ENCODE measurements at regions not wholly inside any gene's neighbourhood (a gene's known extent, or its start where the extent isn't known, plus 50 kb on each side); places are given as distances from the start of the nearest gene placed in this dataset.
A peak's percentile ranks its signal among the peaks of the same experiment; 100 is the strongest.

DNA sequence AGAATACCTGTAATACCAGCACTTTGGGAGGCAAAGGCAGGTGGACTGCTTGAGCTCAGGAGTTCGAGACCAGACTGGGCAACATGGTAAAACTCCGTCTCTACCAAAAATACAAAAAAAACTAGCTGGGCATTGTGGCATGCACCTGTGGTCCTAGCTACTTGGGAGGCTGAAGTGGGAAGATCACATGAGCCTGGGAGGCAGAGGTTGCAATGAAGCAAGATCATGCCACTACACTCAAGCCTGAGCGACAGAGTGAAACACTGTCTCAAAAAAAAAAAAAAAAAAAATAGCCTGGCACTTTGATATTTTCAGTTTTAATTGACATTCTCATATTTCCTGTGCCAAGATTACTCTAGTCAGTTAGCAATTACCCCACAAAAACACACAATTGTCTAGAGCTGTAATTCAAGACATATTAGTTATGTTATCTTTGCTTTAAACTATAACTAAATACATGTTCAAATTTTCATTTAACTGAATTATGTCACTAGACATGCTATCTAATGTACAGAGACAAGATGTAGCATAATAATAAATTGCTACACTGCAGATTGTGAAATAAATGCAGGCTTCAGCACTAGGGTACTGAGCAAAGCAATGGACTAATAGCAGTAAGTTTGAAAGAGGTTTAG is 378.2 kb upstream of the GRAMD2B start:
- DNase-seq (ENCODE audit: extremely low read depth, low read depth), result no peak
- TF ChIP-seq, protein P1, sequence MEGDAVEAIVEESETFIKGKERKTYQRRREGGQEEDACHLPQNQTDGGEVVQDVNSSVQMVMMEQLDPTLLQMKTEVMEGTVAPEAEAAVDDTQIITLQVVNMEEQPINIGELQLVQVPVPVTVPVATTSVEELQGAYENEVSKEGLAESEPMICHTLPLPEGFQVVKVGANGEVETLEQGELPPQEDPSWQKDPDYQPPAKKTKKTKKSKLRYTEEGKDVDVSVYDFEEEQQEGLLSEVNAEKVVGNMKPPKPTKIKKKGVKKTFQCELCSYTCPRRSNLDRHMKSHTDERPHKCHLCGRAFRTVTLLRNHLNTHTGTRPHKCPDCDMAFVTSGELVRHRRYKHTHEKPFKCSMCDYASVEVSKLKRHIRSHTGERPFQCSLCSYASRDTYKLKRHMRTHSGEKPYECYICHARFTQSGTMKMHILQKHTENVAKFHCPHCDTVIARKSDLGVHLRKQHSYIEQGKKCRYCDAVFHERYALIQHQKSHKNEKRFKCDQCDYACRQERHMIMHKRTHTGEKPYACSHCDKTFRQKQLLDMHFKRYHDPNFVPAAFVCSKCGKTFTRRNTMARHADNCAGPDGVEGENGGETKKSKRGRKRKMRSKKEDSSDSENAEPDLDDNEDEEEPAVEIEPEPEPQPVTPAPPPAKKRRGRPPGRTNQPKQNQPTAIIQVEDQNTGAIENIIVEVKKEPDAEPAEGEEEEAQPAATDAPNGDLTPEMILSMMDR (IDR thresholded peaks at IDR 0.05; ENCODE audit: low read depth, low read length, missing control alignments), result no peak
- H3K4me3 ChIP-seq (replicated peaks; ENCODE audit: low read depth, low read length), result no peak overlapping the region

DNA sequence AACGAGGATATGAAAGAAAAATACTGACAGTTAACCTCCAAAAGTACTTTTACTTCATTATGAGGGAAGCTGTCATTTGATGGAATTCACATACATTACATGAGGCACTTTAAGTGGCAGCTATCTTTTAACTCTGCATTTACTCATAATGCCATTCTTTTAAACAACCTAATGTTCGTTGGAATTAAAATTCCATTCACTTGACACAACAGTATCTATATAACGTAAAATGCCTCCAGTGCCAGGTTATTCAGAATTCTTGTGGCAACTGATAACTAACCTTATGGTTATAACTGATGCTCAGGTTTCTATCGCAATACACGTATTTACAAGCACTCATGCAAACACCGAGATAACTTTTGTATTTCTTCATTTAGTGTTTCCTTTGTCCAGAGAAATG is 376.9 kb upstream of the GRAMD2B start:
- no peak overlapping the region for H3K4me3 ChIP-seq (replicated peaks; ENCODE audit: low read depth, low read length)
- TF ChIP-seq, protein P1 (IDR thresholded peaks at IDR 0.05; ENCODE audit: low read depth, low read length, missing control alignments), result no peak
- DNase-seq (ENCODE audit: extremely low read depth, low read depth), result no peak

GRCh38 chr5:126046846-126047571 is 376.2 kb upstream of the GRAMD2B start:
- TF ChIP-seq, protein P1 (IDR thresholded peaks at IDR 0.05; ENCODE audit: low read depth, low read length, missing control alignments), result no peak
- peak; percentile 59 for DNase-seq (ENCODE audit: extremely low read depth, low read depth)
- no peak overlapping the region for H3K4me3 ChIP-seq (replicated peaks; ENCODE audit: low read depth, low read length)

GRCh38 chr5:126052120-126052519 is 371.1 kb upstream of the GRAMD2B start:
- TF ChIP-seq, protein P1 (IDR thresholded peaks at IDR 0.05; ENCODE audit: low read depth, low read length, missing control alignments), result no peak
- H3K4me3 ChIP-seq (replicated peaks; ENCODE audit: low read depth, low read length), result no peak overlapping the region
- no peak for DNase-seq (ENCODE audit: extremely low read depth, low read depth)

DNA sequence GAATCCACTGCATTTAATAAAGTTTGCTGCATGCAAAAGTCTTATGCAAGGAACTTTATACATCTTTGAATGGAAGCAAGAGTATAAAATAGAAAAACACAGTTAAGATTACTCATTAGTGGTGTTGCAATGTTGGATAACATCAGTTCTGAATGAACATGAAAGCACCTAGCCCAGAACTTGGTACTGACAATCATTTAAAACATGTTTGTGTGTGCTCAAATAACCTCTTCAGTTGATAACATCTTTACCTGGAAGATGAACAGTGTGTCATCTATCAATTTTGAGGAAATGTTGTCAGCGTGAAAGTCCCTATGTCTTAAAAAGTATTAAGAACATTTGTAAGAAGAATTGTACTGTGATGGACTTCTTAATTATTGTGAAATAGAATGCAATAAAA is 370.4 kb upstream of the GRAMD2B start:
- no peak overlapping the region for H3K4me3 ChIP-seq (replicated peaks; ENCODE audit: low read depth, low read length)
- DNase-seq (ENCODE audit: extremely low read depth, low read depth), result no peak

DNA sequence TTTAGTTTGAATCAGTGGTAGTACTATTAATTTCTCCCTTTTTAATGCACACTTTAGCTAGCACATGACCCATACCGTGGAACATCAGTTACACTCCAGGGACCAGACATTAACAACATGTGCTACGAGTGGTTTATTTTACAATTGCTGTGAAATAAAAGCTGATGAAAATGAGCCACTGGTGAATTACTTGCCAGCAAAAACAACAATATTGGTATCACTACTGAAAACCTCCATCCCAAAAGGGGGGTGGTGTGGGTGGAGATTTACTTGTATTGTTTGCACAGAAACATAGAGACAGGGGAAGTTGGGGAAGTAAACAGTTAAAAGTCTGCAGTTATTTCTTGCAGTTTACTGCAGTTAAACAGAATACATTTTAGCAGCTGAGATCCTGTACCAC is 369.6 kb upstream of the GRAMD2B start:
- no peak overlapping the region for H3K4me3 ChIP-seq (replicated peaks; ENCODE audit: low read depth, low read length)
- no peak for DNase-seq (ENCODE audit: extremely low read depth, low read depth)
- TF ChIP-seq, protein P1 (IDR thresholded peaks at IDR 0.05; ENCODE audit: low read depth, low read length, missing control alignments), result no peak

More for the DNA sequence above, 370.4 kb upstream of the GRAMD2B start:
- TF ChIP-seq, protein P1 (IDR thresholded peaks at IDR 0.05; ENCODE audit: low read depth, low read length, missing control alignments), result no peak
